Ovary (tissue), 3 donors: ENCODE measurements at regions not wholly inside any gene's neighbourhood (a gene's known extent, or its start where the extent isn't known, plus 50 kb on each side); places are given as distances from the start of the nearest gene placed in this dataset.

ENCODE experiments used
- EP300 ChIP-seq: sonication (generic); formaldehyde crosslinking; IDR thresholded peaks from one replicate; pipeline ENCODE4 v1.6.1; 2017; ENCODE audit warnings: antibody characterized with exemption
- POLR2A ChIP-seq: fragments of 450-650 bp; IDR thresholded peaks from one replicate; pipeline ENCODE4 v1.6.1; 2017; ENCODE audit warnings: antibody characterized with exemption, mild to moderate bottlenecking, moderate library complexity
- TF ChIP-seq, protein P1 (sequence below), 3 donors: fragments of 450-650 bp in 2 of 3; fragments of 200-600 bp in 1 of 3; IDR thresholded peaks; one replicate each; pipeline versions ENCODE4 v1.5.1 to v1.8.0; 2016 to 2022; ENCODE audit warnings: antibody characterized with exemption in 3 of 3, mild to moderate bottlenecking in 1 of 3
- donor health status: DM: no; HTN: no; CAD: no.

DNA sequence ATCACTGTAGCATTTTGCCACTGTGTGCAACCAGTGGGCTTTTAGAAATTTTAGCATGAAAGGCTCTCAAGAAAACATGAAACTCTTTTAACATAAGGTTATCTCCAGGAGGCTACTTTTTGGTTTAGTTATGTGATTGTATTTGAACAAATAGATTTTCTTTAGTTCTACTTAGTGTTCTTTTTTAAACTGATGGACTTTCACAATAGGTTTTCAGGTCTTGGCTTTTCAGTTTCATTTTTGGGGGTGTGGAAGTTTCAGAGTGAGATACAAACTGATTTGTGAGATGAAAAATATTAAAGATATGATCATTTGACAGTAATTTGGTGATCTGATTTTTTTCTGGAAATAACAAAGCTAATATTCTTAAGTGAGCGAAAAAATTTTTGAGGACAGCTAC is 344.1 kb downstream of the PHF14 start:
- TF ChIP-seq, protein P1, sequence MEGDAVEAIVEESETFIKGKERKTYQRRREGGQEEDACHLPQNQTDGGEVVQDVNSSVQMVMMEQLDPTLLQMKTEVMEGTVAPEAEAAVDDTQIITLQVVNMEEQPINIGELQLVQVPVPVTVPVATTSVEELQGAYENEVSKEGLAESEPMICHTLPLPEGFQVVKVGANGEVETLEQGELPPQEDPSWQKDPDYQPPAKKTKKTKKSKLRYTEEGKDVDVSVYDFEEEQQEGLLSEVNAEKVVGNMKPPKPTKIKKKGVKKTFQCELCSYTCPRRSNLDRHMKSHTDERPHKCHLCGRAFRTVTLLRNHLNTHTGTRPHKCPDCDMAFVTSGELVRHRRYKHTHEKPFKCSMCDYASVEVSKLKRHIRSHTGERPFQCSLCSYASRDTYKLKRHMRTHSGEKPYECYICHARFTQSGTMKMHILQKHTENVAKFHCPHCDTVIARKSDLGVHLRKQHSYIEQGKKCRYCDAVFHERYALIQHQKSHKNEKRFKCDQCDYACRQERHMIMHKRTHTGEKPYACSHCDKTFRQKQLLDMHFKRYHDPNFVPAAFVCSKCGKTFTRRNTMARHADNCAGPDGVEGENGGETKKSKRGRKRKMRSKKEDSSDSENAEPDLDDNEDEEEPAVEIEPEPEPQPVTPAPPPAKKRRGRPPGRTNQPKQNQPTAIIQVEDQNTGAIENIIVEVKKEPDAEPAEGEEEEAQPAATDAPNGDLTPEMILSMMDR (IDR thresholded peaks at IDR 0.05), result no peak
- TF ChIP-seq POLR2A, result no peak
- no peak for TF ChIP-seq EP300
